IMR-90 (cell line): ENCODE measurements at regions not wholly inside any gene's neighbourhood (a gene's known extent, or its start where the extent isn't known, plus 50 kb on each side); places are given as distances from the start of the nearest gene placed in this dataset.

Experiments used
- ATAC-seq: fragments of 200-7000 bp; cut with Tn5 transposase; 2 replicates; pipeline ENCODE4 v1.9.1; 2020; ENCODE audit warnings: low read depth, mild to moderate bottlenecking, moderate library complexity
- BruUV-seq: library from RNA; stranded (reverse); fragments of 400-500 nt; replicated peaks from 2 replicates; lab custom pipeline; 2021; lab: Mats Ljungman, UMichigan
- CTCF ChIA-PET: fragments of 300-600 bp; formaldehyde crosslinking; extraction: SDS; loops from one replicate; lab custom pipeline; 2021; ENCODE audit warnings: antibody characterized with exemption; lab: Yijun Ruan, JAX
- POLR2A ChIA-PET: fragments of 300-600 bp; sonication (Branson Sonifier 250); formaldehyde crosslinking; loops from one replicate; lab custom pipeline; 2022; ENCODE audit warnings: antibody characterized with exemption; ENCODE audit not compliant: unreplicated experiment; lab: Charles Lee
- DNase-seq: peaks from one replicate; pipeline ENCODE4 v3.0.0; 2013
- H2AFZ ChIP-seq: replicated peaks from 2 replicates; pipeline ENCODE3; 2013; ENCODE audit warnings: low read length, mild to moderate bottlenecking; ENCODE audit not compliant: poor library complexity
- H2AK5ac ChIP-seq: 2 replicates; pipeline ENCODE4 v1.6.1; 2013; ENCODE audit warnings: low read depth, low read length, inconsistent platforms
- H2AK9ac ChIP-seq: replicated peaks from 2 replicates; pipeline ENCODE3; 2013; ENCODE audit warnings: mild to moderate bottlenecking, low read depth, low read length, moderate library complexity; ENCODE audit not compliant: poor library complexity
- H2BK120ac ChIP-seq: 2 replicates; pipeline ENCODE4 v1.6.1; 2013; ENCODE audit warnings: low read depth, low read length, inconsistent platforms
- H2BK15ac ChIP-seq: 3 replicates; pipeline ENCODE4 v1.6.1; 2013; ENCODE audit warnings: low read depth, low read length, inconsistent platforms
- H2BK20ac ChIP-seq: 2 replicates; pipeline ENCODE4 v1.6.1; 2013; ENCODE audit warnings: low read depth, mild to moderate bottlenecking, inconsistent platforms, low read length, moderate library complexity
- H2BK5ac ChIP-seq: 2 replicates; pipeline ENCODE4 v1.6.1; 2013; ENCODE audit warnings: mild to moderate bottlenecking, low read depth, low read length, inconsistent platforms; ENCODE audit not compliant: poor library complexity, severe bottlenecking
- H3K14ac ChIP-seq: replicated peaks from 2 replicates; pipeline ENCODE4 v1.6.1; 2013; ENCODE audit warnings: low read depth, low read length, inconsistent platforms
- H3K18ac ChIP-seq: 2 replicates; pipeline ENCODE4 v1.6.1; 2013; ENCODE audit warnings: low read depth, low read length, control low read depth
- H3K23ac ChIP-seq: 2 replicates; pipeline ENCODE4 v1.6.1; 2013; ENCODE audit warnings: low read depth, low read length, inconsistent platforms
- H3K27ac ChIP-seq: 2 replicates; pipeline ENCODE4 v1.5.1; 2013; ENCODE audit warnings: mild to moderate bottlenecking, control low read depth, low read length; ENCODE audit not compliant: insufficient read depth
- H3K27me3 ChIP-seq: 2 replicates; pipeline ENCODE4 v1.6.1; 2013; ENCODE audit warnings: low read length; ENCODE audit not compliant: control insufficient read depth, insufficient read depth
- H3K36me3 ChIP-seq: 2 replicates; pipeline ENCODE4 v1.6.1; 2013; ENCODE audit warnings: low read length, mixed read lengths; ENCODE audit not compliant: control insufficient read depth, insufficient read depth
- H3K4ac ChIP-seq: 2 replicates; pipeline ENCODE4 v1.6.1; 2013; ENCODE audit warnings: low read depth, low read length, inconsistent platforms
- H3K4me1 ChIP-seq: 2 replicates; pipeline ENCODE4 v1.6.1; 2013; ENCODE audit warnings: low read length, mixed read lengths; ENCODE audit not compliant: control insufficient read depth, insufficient read depth
- H3K4me2 ChIP-seq: 2 replicates; pipeline ENCODE4 v1.6.1; 2013; ENCODE audit warnings: low read depth, mild to moderate bottlenecking, control low read depth, low read length, moderate library complexity
- H3K4me3 ChIP-seq: 2 replicates; pipeline ENCODE4 v1.5.1; 2013; ENCODE audit warnings: low read depth, mild to moderate bottlenecking, control low read depth, low read length, moderate library complexity; ENCODE audit not compliant: insufficient read depth
- H3K56ac ChIP-seq: 2 replicates; pipeline ENCODE4 v1.6.1; 2013; ENCODE audit warnings: low read length, inconsistent platforms; ENCODE audit not compliant: insufficient read depth; ENCODE audit errors: extremely low read depth
- H3K79me1 ChIP-seq, 2 experiments: 2 replicates each; pipeline ENCODE4 v1.6.1; 2013; ENCODE audit warnings: low read length in 2 of 2, inconsistent platforms in 1 of 2, low read depth in 1 of 2
- H3K9ac ChIP-seq: 2 replicates; pipeline ENCODE4 v1.6.1; 2013; ENCODE audit warnings: low read depth, low read length, control low read depth
- H3K9me1 ChIP-seq: 2 replicates; pipeline ENCODE4 v1.6.1; 2013; ENCODE audit warnings: low read length, inconsistent platforms; ENCODE audit not compliant: insufficient read depth
- H3K9me3 ChIP-seq: 2 replicates; pipeline ENCODE4 v1.6.1; 2013; ENCODE audit warnings: low read length; ENCODE audit not compliant: control insufficient read depth, insufficient read depth
- H4K20me1 ChIP-seq: 2 replicates; pipeline ENCODE4 v1.6.1; 2013; ENCODE audit warnings: low read length, inconsistent platforms; ENCODE audit not compliant: insufficient read depth
- H4K5ac ChIP-seq: 2 replicates; pipeline ENCODE4 v1.6.1; 2013; ENCODE audit warnings: mild to moderate bottlenecking, low read depth, low read length, control low read depth
- H4K8ac ChIP-seq, 2 experiments: 2 replicates each; pipeline ENCODE4 v1.6.1; 2013; ENCODE audit warnings: low read depth in 2 of 2, low read length in 2 of 2, control low read depth in 1 of 2, inconsistent platforms in 1 of 2
- H4K91ac ChIP-seq: 2 replicates; pipeline ENCODE4 v1.6.1; 2013; ENCODE audit warnings: low read depth, low read length, inconsistent platforms; ENCODE audit not compliant: insufficient read depth
- CEBPB ChIP-seq: IDR thresholded peaks from 2 replicates; pipeline ENCODE4 v1.6.1; 2012; ENCODE audit warnings: low read depth, low read length, improper control_type of control experiment
- CHD1 ChIP-seq: IDR thresholded peaks from 2 replicates; pipeline ENCODE4 v1.6.1; 2012; ENCODE audit warnings: low read depth, low read length, improper control_type of control experiment
- CTCF ChIP-seq: conservative IDR thresholded peaks from 2 replicates; pipeline ENCODE4 v1.5.1; 2012; ENCODE audit warnings: mild to moderate bottlenecking, low read depth, low read length, improper control_type of control experiment
- MAFK ChIP-seq: IDR thresholded peaks from 2 replicates; pipeline ENCODE4 v1.6.1; 2012; ENCODE audit warnings: low read depth, low read length, improper control_type of control experiment
- NFE2L2 ChIP-seq: fragments of 150-350 bp; IDR thresholded peaks from 2 replicates; pipeline ENCODE4 v1.6.1; 2016; ENCODE audit warnings: low read depth, mild to moderate bottlenecking, low read length
- POLR2A ChIP-seq: IDR thresholded peaks from 2 replicates; pipeline ENCODE4 v1.6.1; 2012; ENCODE audit warnings: mild to moderate bottlenecking, low read depth, low read length
- RAD21 ChIP-seq: IDR thresholded peaks from 2 replicates; pipeline ENCODE4 v1.6.1; 2012; ENCODE audit warnings: low read length, improper control_type of control experiment
- dilution Hi-C: fragments of 300-500 bp; cut with HindIII; formaldehyde crosslinking; loops from one replicate; pipeline ENCODE4 v1.14.3; 2018; ENCODE audit warnings: low sequenced_read_pairs; ENCODE audit not compliant: unreplicated experiment
- in situ Hi-C: fragments of 300-500 bp; cut with MboI; formaldehyde crosslinking; loops from 3 replicates; pipeline ENCODE4 v1.14.3; 2019; ENCODE audit warnings: low sequenced_read_pairs, inconsistent platforms, mixed read lengths
- intact Hi-C: fragments of 100-400 bp; cut with micrococcal nuclease; formaldehyde crosslinking; loops from 2 replicates; pipeline ENCODE4 v1.10.0; 2022

DNA sequence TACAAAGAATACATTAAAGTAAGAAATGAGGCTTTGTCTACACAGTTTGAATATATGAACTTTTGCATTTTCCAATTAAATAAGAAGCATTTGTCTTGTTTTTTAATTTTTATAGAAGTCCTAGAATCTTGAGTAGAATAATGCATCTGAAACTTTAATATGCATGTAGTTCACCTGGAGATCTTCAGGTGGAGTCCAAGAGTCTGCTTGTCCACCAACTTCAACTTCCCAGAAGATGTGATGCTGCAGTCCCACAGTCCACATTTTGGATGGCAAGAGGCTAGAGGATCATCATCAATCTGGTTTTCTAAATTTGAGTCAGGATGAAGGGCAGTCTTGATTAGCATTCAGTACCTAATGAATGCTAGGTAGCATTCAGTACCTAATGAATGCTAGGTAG is 357.6 kb upstream of the SOX2 start:
- H3K4me2 ChIP-seq: no peak overlapping the region
- H2BK5ac ChIP-seq: no peak overlapping the region
- ATAC-seq: no peak
- CTCF ChIA-PET: no interaction called here
- no peak overlapping the region for H3K4me3 ChIP-seq
- H3K18ac ChIP-seq: no peak overlapping the region
- TF ChIP-seq CTCF (no peak), POLR2A (no peak), MAFK (no peak), RAD21 (no peak), CHD1 (no peak), NFE2L2 (no peak), CEBPB (no peak)
- intact Hi-C loops (no loop called here), dilution Hi-C loops (no loop called here), in situ Hi-C loops (no loop called here)
- H2BK20ac ChIP-seq: no peak overlapping the region
- H2AFZ ChIP-seq: no peak overlapping the region
- no peak overlapping the region for H4K8ac ChIP-seq
- no peaks in the 10 kb centered on the region for H3K9me1 ChIP-seq
- no peaks in the 10 kb centered on the region for H3K36me3 ChIP-seq
- H3K23ac ChIP-seq: no peak overlapping the region
- no peak overlapping the region for H4K5ac ChIP-seq
- H3K14ac ChIP-seq: no peak overlapping the region
- no peaks in the 10 kb centered on the region for H3K79me1 ChIP-seq
- no peaks in the 10 kb centered on the region for H4K20me1 ChIP-seq
- H2AK9ac ChIP-seq: no peak overlapping the region
- no peak overlapping the region for H2AK5ac ChIP-seq
- H2BK15ac ChIP-seq: no peak overlapping the region
- H3K4me1 ChIP-seq: no peaks in the 10 kb centered on the region
- POLR2A ChIA-PET: no interaction called here
- H2BK120ac ChIP-seq: no peak overlapping the region
- H3K27ac ChIP-seq: no peak overlapping the region
- H3K9ac ChIP-seq: no peak overlapping the region
- H4K91ac ChIP-seq: no peak overlapping the region
- H3K27me3 ChIP-seq: no peaks in the 10 kb centered on the region
- peaks cover 12% of the 10 kb centered on the region for H3K9me3 ChIP-seq
- H3K4ac ChIP-seq: no peak overlapping the region
- no peak for DNase-seq
- H3K56ac ChIP-seq: no peak overlapping the region
- no TSS peak for BruUV-seq
